ENCODE measurements at regions not wholly inside any gene's neighbourhood (a gene's known extent, or its start where the extent isn't known, plus 50 kb on each side); places are given as distances from the start of the nearest gene placed in this dataset.

- no peaks in the 10 kb centered on the region for H3K4me1 ChIP-seq
- no peak for TF ChIP-seq CTCF (IDR thresholded peaks at IDR 0.05)
- no peak for DNase-seq
- H3K27me3 ChIP-seq: no peaks in the 10 kb centered on the region
- no peak overlapping the region for H3K27ac ChIP-seq
- H3K9me3 ChIP-seq: no peaks in the 10 kb centered on the region
- WGBS, 2 donors: 93 to 95% methylated on average over 4 to 7 of the region's 7 CpGs
- no peak overlapping the region for H3K4me3 ChIP-seq (replicated peaks in 1 of 3)
- intact Hi-C loops (cut with DNase I): no loop called here
- peaks cover 0 to 3% of the 10 kb centered on the region in 2 donors for H3K36me3 ChIP-seq
Measured at GRCh38 chr14:71675126-71675899, 256.9 kb upstream of the RGS6 start.

DNA sequence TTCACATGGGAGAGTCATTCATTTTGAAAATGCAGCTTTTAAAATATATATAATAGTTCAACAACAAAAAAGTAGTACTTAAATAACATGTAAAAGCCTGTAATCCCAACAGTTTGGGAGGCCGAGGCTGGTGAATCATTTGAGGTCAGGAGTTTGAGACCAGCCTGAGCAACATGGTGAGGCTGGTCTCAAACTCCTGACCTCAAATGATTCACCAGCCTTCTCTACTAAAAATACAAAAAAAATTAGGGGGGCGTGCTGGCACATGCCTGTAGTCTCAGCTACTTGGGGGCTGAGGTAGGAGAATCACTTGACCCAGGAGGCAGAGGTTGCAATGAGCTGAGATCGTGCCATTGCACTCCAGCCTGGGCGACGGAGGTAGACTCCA is 256.3 kb upstream of the RGS6 start:
- WGBS, 2 donors: 96 to 99% methylated on average over 5 of the region's 5 CpGs
- no peak for DNase-seq
- intact Hi-C loops (cut with DNase I): no loop called here
- no peak for TF ChIP-seq POLR2A (IDR thresholded peaks at IDR 0.05)
- no peak for TF ChIP-seq CTCF (IDR thresholded peaks at IDR 0.05)
- H3K4me3 ChIP-seq (replicated peaks in 1 of 3): no peak overlapping the region
- H3K9me3 ChIP-seq: no peaks in the 10 kb centered on the region
- no peaks in the 10 kb centered on the region for H3K27me3 ChIP-seq
- peaks cover 0 to 4% of the 10 kb centered on the region in 2 donors for H3K36me3 ChIP-seq
- H3K4me1 ChIP-seq: no peaks in the 10 kb centered on the region
- H3K27ac ChIP-seq: no peak overlapping the region

DNA sequence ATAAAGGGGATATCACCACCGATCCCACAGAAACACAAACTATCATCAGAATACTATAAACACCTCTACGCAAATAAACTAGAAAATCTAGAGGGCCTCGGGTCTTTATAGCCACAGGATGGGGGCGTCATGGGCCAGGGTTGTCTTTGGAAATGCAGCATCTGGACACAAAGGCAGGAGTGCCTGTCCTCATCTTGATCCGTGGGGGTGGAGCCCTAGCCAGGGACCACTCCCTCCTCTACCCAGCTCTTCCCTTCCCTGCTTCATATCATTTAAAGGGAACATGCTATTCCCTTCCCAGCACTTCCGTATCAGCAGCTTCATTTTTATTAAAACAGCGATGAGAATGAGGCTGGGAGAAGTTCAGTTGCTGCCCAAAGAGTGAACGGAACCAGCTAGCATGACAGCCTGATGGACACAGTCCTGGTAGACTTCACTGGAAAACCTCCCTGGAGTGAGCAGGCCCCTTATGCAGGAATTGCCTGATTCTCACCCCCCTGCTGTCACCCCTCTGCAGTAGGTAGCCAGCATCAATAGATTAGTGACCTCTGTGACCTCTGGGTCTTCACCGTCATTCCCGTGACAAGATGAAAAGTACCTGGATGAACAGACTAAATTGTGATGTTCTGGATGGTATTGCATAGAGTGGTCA is 251.4 kb upstream of the RGS6 start:
- DNase-seq: no peak
- no peaks in the 10 kb centered on the region for H3K27me3 ChIP-seq
- WGBS, 2 donors: 87 to 88% methylated on average over 10 of the region's 10 CpGs
- no peak overlapping the region for H3K4me3 ChIP-seq (replicated peaks in 1 of 3)
- H3K4me1 ChIP-seq: no peaks in the 10 kb centered on the region
- peaks cover 0 to 2% of the 10 kb centered on the region in 2 donors for H3K36me3 ChIP-seq
- no peaks in the 10 kb centered on the region for H3K9me3 ChIP-seq
- H3K27ac ChIP-seq: no peak overlapping the region
- TF ChIP-seq CTCF (IDR thresholded peaks at IDR 0.05) (no peak), POLR2A (IDR thresholded peaks at IDR 0.05) (no peak)
- intact Hi-C loops (cut with DNase I): no loop called here

DNA sequence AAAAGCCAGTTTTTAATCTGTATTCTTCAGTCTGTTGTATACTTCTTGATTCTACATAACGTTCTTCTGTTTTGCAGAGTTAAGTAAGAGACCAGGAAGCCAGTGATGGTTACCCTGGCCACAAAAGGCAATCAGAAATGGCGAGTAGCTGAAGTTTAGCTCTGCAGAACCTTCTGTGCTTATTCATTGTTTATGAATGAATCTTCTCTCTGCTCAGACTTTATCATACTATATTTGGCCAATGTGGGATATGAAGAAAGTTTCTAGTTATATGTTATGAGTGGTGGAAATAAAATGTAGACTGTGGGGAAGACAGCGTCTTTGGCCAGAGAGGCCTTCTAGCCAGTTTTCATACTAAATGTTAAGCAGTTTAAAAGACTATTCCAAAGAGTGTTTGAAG is 249.9 kb upstream of the RGS6 start:
- TF ChIP-seq CTCF (IDR thresholded peaks at IDR 0.05): no peak
- TF ChIP-seq POLR2A (IDR thresholded peaks at IDR 0.05): no peak
- H3K4me3 ChIP-seq (replicated peaks in 1 of 3): no peak overlapping the region
- no peaks in the 10 kb centered on the region for H3K27me3 ChIP-seq
- H3K27ac ChIP-seq: no peak overlapping the region
- DNase-seq: no peak
- WGBS, 2 donors: 93 to 94% methylated on average over 3 of the region's 3 CpGs
- intact Hi-C loops (cut with DNase I): no loop called here
- no peaks in the 10 kb centered on the region for H3K4me1 ChIP-seq
- no peaks in the 10 kb centered on the region for H3K9me3 ChIP-seq
- peaks cover 0 to 2% of the 10 kb centered on the region in 2 donors for H3K36me3 ChIP-seq

DNA sequence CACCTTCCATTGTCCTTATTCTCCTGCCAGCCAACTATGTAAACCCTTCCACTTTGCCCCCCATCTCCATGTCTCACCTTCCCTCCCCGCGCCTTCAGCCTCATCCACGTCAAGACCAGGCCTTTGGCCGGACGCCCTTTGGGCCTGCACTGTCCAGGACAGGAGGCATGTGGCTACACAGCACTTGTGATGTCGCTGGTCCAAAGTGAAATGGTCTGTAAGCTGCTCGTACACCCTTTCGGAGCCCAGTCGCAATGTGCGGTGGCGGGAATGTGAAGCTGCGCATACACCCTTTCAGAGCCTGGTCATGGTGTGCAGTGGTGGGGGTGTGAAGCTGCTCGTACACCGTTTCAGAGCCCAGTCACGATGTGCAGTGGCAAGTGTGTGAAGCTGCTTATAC is 247.9 kb upstream of the RGS6 start:
- no peak overlapping the region for H3K27ac ChIP-seq
- no peaks in the 10 kb centered on the region for H3K27me3 ChIP-seq
- peaks cover 0 to 2% of the 10 kb centered on the region in 2 donors for H3K36me3 ChIP-seq
- DNase-seq: no peak
- no peak overlapping the region for H3K4me3 ChIP-seq (replicated peaks in 1 of 3)
- intact Hi-C loops (cut with DNase I): no loop called here
- TF ChIP-seq POLR2A (IDR thresholded peaks at IDR 0.05): no peak
- TF ChIP-seq CTCF (IDR thresholded peaks at IDR 0.05): no peak
- 95 to 97% methylated on average over 15 of the region's 15 CpGs for WGBS, 2 donors
- H3K4me1 ChIP-seq: no peaks in the 10 kb centered on the region
- H3K9me3 ChIP-seq: no peaks in the 10 kb centered on the region
